Mesendoderm (in vitro differentiated cells): ENCODE measurements at regions not wholly inside any gene's neighbourhood (a gene's known extent, or its start where the extent isn't known, plus 50 kb on each side); places are given as distances from the start of the nearest gene placed in this dataset.
A peak's percentile ranks its signal among the peaks of the same experiment; 100 is the strongest.

Experiments used
- DNase-seq: peaks from one replicate; pipeline ENCODE4 v3.0.0; 2013
- H2AK5ac ChIP-seq: 2 replicates; pipeline ENCODE4 v1.6.1; 2013; ENCODE audit warnings: low read length, inconsistent platforms
- H2BK120ac ChIP-seq: 2 replicates; pipeline ENCODE4 v1.6.1; 2013; ENCODE audit warnings: low read depth, mild to moderate bottlenecking, low read length, moderate library complexity, mixed read lengths
- H2BK15ac ChIP-seq: replicated peaks from 2 replicates; pipeline ENCODE4 v1.6.1; 2013; ENCODE audit warnings: low read depth, mild to moderate bottlenecking, moderate library complexity
- H2BK5ac ChIP-seq: 2 replicates; pipeline ENCODE4 v1.6.1; 2013; ENCODE audit warnings: low read length, inconsistent platforms
- H3K18ac ChIP-seq: 2 replicates; pipeline ENCODE4 v1.6.1; 2013; ENCODE audit warnings: mild to moderate bottlenecking, low read length, mixed read lengths
- H3K23ac ChIP-seq: one replicate; pipeline ENCODE4 v1.6.1; 2013; ENCODE audit warnings: low read length
- H3K27ac ChIP-seq: 2 replicates; pipeline ENCODE4 v1.5.1; 2013; ENCODE audit warnings: low read depth, mild to moderate bottlenecking, inconsistent platforms, low read length, moderate library complexity
- H3K27me3 ChIP-seq: 2 replicates; pipeline ENCODE4 v1.6.1; 2013; ENCODE audit warnings: low read length, control low read depth, mild to moderate bottlenecking, inconsistent platforms; ENCODE audit not compliant: insufficient read depth, poor library complexity
- H3K36me3 ChIP-seq: 2 replicates; pipeline ENCODE4 v1.6.1; 2013; ENCODE audit warnings: low read length, inconsistent platforms; ENCODE audit not compliant: control insufficient read depth, insufficient read depth
- H3K4ac ChIP-seq: one replicate; pipeline ENCODE4 v1.6.1; 2013; ENCODE audit warnings: low read depth, mild to moderate bottlenecking, low read length, moderate library complexity
- H3K4me1 ChIP-seq: 2 replicates; pipeline ENCODE4 v1.6.1; 2013; ENCODE audit warnings: low read depth, low read length, inconsistent platforms; ENCODE audit not compliant: control insufficient read depth
- H3K4me2 ChIP-seq: 2 replicates; pipeline ENCODE4 v1.6.1; 2013; ENCODE audit warnings: low read length
- H3K4me3 ChIP-seq: 2 replicates; pipeline ENCODE4 v1.5.1; 2013; ENCODE audit warnings: mild to moderate bottlenecking, low read length
- H3K56ac ChIP-seq: one replicate; pipeline ENCODE4 v1.6.1; 2013; ENCODE audit warnings: low read length
- H3K79me1 ChIP-seq: 2 replicates; pipeline ENCODE4 v1.6.1; 2013; ENCODE audit warnings: low read length, inconsistent platforms
- H3K79me2 ChIP-seq: 2 replicates; pipeline ENCODE4 v1.6.1; 2013; ENCODE audit warnings: mild to moderate bottlenecking, low read length; ENCODE audit not compliant: control insufficient read depth, insufficient read depth
- H3K9ac ChIP-seq: 2 replicates; pipeline ENCODE4 v1.6.1; 2013; ENCODE audit warnings: low read length, inconsistent platforms
- H4K5ac ChIP-seq: one replicate; pipeline ENCODE4 v1.6.1; 2013; ENCODE audit warnings: low read length
- H4K8ac ChIP-seq: one replicate; pipeline ENCODE4 v1.6.1; 2013; ENCODE audit warnings: low read depth, mild to moderate bottlenecking, control low read depth, low read length, moderate library complexity
- WGBS: extraction: QIAGEN DNeasy Blood & Tissue Kit; methylation state at CpG from one replicate; pipeline ENCODE4 v1.1.7; 2013; ENCODE audit warnings: low lambda C conversion rate, missing lambda C conversion rate; ENCODE audit not compliant: insufficient coverage; ENCODE audit errors: extremely low coverage; 5-methylcytosine and 5-hydroxymethylcytosine counted together

- WGBS, result no CpG with 5 or more reads among the region's 3 CpGs
- no peak overlapping the region for H4K5ac ChIP-seq
- H2BK120ac ChIP-seq, result no peak overlapping the region
- H3K4me3 ChIP-seq, result no peak overlapping the region
- no peak for DNase-seq
- no peaks in the 10 kb centered on the region for H3K36me3 ChIP-seq
- H3K27ac ChIP-seq, result no peak overlapping the region
- H3K4me2 ChIP-seq, result no peak overlapping the region
- H2BK5ac ChIP-seq, result no peak overlapping the region
- H3K23ac ChIP-seq, result no peak overlapping the region
- no peak overlapping the region for H3K9ac ChIP-seq
- no peak overlapping the region for H4K8ac ChIP-seq
- H3K79me1 ChIP-seq, result no peaks in the 10 kb centered on the region
- no peak overlapping the region for H3K56ac ChIP-seq
- H3K4me1 ChIP-seq, result peaks cover 7% of the 10 kb centered on the region
- no peaks in the 10 kb centered on the region for H3K27me3 ChIP-seq
- H2AK5ac ChIP-seq, result no peak overlapping the region
- no peaks in the 10 kb centered on the region for H3K79me2 ChIP-seq
- H3K18ac ChIP-seq, result no peak overlapping the region
- H2BK15ac ChIP-seq, result no peak overlapping the region
- H3K4ac ChIP-seq, result no peak overlapping the region
Measured at GRCh38 chr3:144127014-144127413, 155.4 kb downstream of the DIPK2A start.

GRCh38 chr3:144127700-144128099 lies 156.1 kb downstream of the DIPK2A start:
- no peak overlapping the region for H2BK120ac ChIP-seq
- no CpG with 5 or more reads among the region's 2 CpGs for WGBS

GRCh38 chr3:144128108-144128892 lies 156.7 kb downstream of the DIPK2A start:
- no peak overlapping the region for H2BK5ac ChIP-seq
- H3K4ac ChIP-seq, result no peak overlapping the region
- no peak overlapping the region for H3K27ac ChIP-seq
- H3K27me3 ChIP-seq, result no peaks in the 10 kb centered on the region
- H3K18ac ChIP-seq, result no peak overlapping the region
- H3K23ac ChIP-seq, result no peak overlapping the region
- H2BK15ac ChIP-seq, result no peak overlapping the region
- no peak overlapping the region for H3K4me2 ChIP-seq
- H2BK120ac ChIP-seq, result no peak overlapping the region
- no peak overlapping the region for H3K56ac ChIP-seq
- no peaks in the 10 kb centered on the region for H3K79me1 ChIP-seq
- H3K9ac ChIP-seq, result no peak overlapping the region
- H3K36me3 ChIP-seq, result no peaks in the 10 kb centered on the region
- H3K4me3 ChIP-seq, result no peak overlapping the region
- no CpG with 5 or more reads among the region's 6 CpGs for WGBS
- H3K79me2 ChIP-seq, result no peaks in the 10 kb centered on the region
- H2AK5ac ChIP-seq, result no peak overlapping the region
- H4K8ac ChIP-seq, result no peak overlapping the region
- H4K5ac ChIP-seq, result no peak overlapping the region
- peaks cover 7% of the 10 kb centered on the region for H3K4me1 ChIP-seq
- peak; percentile 75 for DNase-seq

More at GRCh38 chr3:144127700-144128099, 156.1 kb downstream of the DIPK2A start:
- Histone ChIP-seq H3K56ac (no peak overlapping the region), H3K4me3 (no peak overlapping the region), H2AK5ac (no peak overlapping the region), H3K4me1 (peaks cover 7% of the 10 kb centered on the region), H3K27me3 (no peaks in the 10 kb centered on the region), H3K79me2 (no peaks in the 10 kb centered on the region), H2BK15ac (peak overlapping the region; percentile 85), H4K5ac (no peak overlapping the region), H3K4ac (no peak overlapping the region), H2BK5ac (no peak overlapping the region), H3K27ac (no peak overlapping the region), H3K23ac (no peak overlapping the region), H4K8ac (no peak overlapping the region), H3K4me2 (no peak overlapping the region), H3K18ac (peak overlapping the region; percentile 60), H3K9ac (no peak overlapping the region), H3K79me1 (no peaks in the 10 kb centered on the region), H3K36me3 (no peaks in the 10 kb centered on the region)
- no peak for DNase-seq

DNA sequence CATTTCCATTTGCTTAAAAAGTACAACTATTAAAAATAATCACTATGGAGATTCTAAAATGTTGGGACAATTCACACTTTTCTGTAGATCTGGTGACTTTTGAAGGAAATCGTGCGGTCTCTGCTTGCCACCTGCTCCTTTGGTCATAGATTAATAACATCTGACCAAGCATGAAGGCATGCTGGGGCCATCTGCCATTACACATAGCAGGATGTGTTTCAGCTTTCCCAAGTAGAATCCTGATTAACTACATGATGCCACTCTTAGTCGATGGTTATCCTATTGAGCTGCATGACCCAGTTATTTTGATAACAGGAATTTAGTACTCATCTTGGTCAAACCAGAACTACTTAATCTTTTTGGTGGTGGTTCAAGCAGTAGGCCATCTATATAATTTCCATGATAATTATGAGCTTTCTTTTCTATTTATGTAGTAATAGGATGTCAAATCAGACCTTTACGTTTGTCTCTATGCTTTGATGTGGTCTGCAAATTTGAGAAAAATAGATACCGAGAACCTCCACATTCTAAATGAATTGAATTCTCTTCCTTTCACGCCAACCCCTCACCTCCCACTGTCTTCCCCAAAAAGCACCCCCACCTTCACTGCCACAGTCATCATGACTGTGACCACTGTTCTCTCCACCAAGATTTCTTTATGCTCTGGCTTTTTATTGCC lies 158.1 kb downstream of the DIPK2A start:
- no CpG with 5 or more reads among the region's 6 CpGs for whole genome bisulfite sequencing
- Histone ChIP-seq H3K79me2 (no peaks in the 10 kb centered on the region), H3K23ac (no peak overlapping the region), H4K8ac (no peak overlapping the region), H3K18ac (no peak overlapping the region), H3K36me3 (no peaks in the 10 kb centered on the region), H3K4me1 (peaks cover 7% of the 10 kb centered on the region), H2AK5ac (no peak overlapping the region), H3K9ac (no peak overlapping the region), H2BK15ac (no peak overlapping the region), H3K4me3 (no peak overlapping the region), H3K4me2 (no peak overlapping the region), H3K27ac (no peak overlapping the region), H3K79me1 (no peaks in the 10 kb centered on the region), H2BK5ac (no peak overlapping the region), H2BK120ac (no peak overlapping the region), H4K5ac (no peak overlapping the region), H3K4ac (no peak overlapping the region), H3K27me3 (no peaks in the 10 kb centered on the region), H3K56ac (no peak overlapping the region)
- no peak for DNase-seq

GRCh38 chr3:144141074-144141473 lies 169.5 kb downstream of the DIPK2A start:
- Histone ChIP-seq H3K4ac (no peak overlapping the region), H3K79me1 (no peaks in the 10 kb centered on the region), H3K4me1 (no peaks in the 10 kb centered on the region), H4K8ac (no peak overlapping the region), H4K5ac (no peak overlapping the region), H3K27ac (no peak overlapping the region), H3K79me2 (no peaks in the 10 kb centered on the region), H3K27me3 (no peaks in the 10 kb centered on the region), H3K18ac (no peak overlapping the region), H2AK5ac (no peak overlapping the region), H3K4me3 (no peak overlapping the region), H2BK120ac (no peak overlapping the region), H3K23ac (no peak overlapping the region), H3K36me3 (no peaks in the 10 kb centered on the region), H2BK5ac (no peak overlapping the region), H3K4me2 (no peak overlapping the region), H3K56ac (no peak overlapping the region), H2BK15ac (no peak overlapping the region), H3K9ac (no peak overlapping the region)
- no CpG with 5 or more reads among the region's 2 CpGs for WGBS
- no peak for DNase-seq
